SK-N-SH treated with all-trans-retinoic acid at 6 μM for 48 hours (cell line): ENCODE measurements at regions not wholly inside any gene's neighbourhood (a gene's known extent, or its start where the extent isn't known, plus 50 kb on each side); places are given as distances from the start of the nearest gene placed in this dataset.

ENCODE experiments used
- ATAC-seq: fragments of 200-7000 bp; cut with Tn5 transposase; 3 replicates; pipeline ENCODE4 v1.9.1; 2020; ENCODE audit warnings: mild to moderate bottlenecking, moderate library complexity
- ARNTL ChIP-seq: fragments of 450-650 bp; formaldehyde crosslinking; IDR thresholded peaks from 2 replicates; pipeline ENCODE4 v1.5.0; 2020; ENCODE audit warnings: low read depth, mild to moderate bottlenecking, moderate library complexity, borderline replicate concordance
- BACH2 ChIP-seq: fragments of 250-450 bp; sonication (Bioruptor Pico); IDR thresholded peaks from 2 replicates; pipeline ENCODE4 v1.9.0; 2021; ENCODE audit warnings: mild to moderate bottlenecking, borderline replicate concordance
- CSRNP3 ChIP-seq: fragments of 250-450 bp; sonication (Bioruptor Pico); IDR thresholded peaks from 2 replicates; pipeline ENCODE4 v1.5.1; 2021; ENCODE audit warnings: mild to moderate bottlenecking, moderate library complexity
- ISL1 ChIP-seq: fragments of 250-450 bp; sonication (Bioruptor Pico); IDR thresholded peaks from 2 replicates; pipeline ENCODE4 v2.1.2; 2022; ENCODE audit warnings: mild to moderate bottlenecking, moderate library complexity
- OSR1 ChIP-seq: fragments of 250-450 bp; sonication (Bioruptor Pico); IDR thresholded peaks from 2 replicates; pipeline ENCODE4 v1.8.0; 2022; ENCODE audit warnings: moderate library complexity, mild to moderate bottlenecking, inconsistent platforms
- PATZ1 ChIP-seq: fragments of 250-450 bp; sonication (Bioruptor Pico); IDR thresholded peaks from 2 replicates; pipeline ENCODE4 v1.8.0; 2020; ENCODE audit warnings: mild to moderate bottlenecking, moderate library complexity, borderline replicate concordance
- POU6F1 ChIP-seq: fragments of 250-450 bp; sonication (Bioruptor Pico); IDR thresholded peaks from 2 replicates; pipeline ENCODE4 v1.8.0; 2021; ENCODE audit warnings: low read depth, mild to moderate bottlenecking, moderate library complexity, borderline replicate concordance
- RARB ChIP-seq: fragments of 250-450 bp; sonication (Bioruptor Pico); IDR thresholded peaks from 2 replicates; pipeline ENCODE4 v1.8.0; 2021; ENCODE audit warnings: mild to moderate bottlenecking, moderate library complexity
- SNAI2 ChIP-seq: fragments of 250-450 bp; sonication (Bioruptor Pico); IDR thresholded peaks from 2 replicates; pipeline ENCODE4 v1.5.0; 2020; ENCODE audit warnings: mild to moderate bottlenecking, moderate library complexity
- TCF4 ChIP-seq: fragments of 250-450 bp; sonication (Bioruptor Pico); IDR thresholded peaks from 2 replicates; pipeline ENCODE4 v1.8.0; 2021; ENCODE audit warnings: mild to moderate bottlenecking, moderate library complexity, borderline replicate concordance
- TOX ChIP-seq: fragments of 250-450 bp; sonication (Bioruptor Pico); IDR thresholded peaks from 2 replicates; pipeline ENCODE4 v1.8.0; 2021; ENCODE audit warnings: mild to moderate bottlenecking, moderate library complexity, borderline replicate concordance
- ZFP30 ChIP-seq: fragments of 450-650 bp; formaldehyde crosslinking; IDR thresholded peaks from 2 replicates; pipeline ENCODE4 v1.5.0; 2022; ENCODE audit warnings: mild to moderate bottlenecking, moderate library complexity
- ZNF565 ChIP-seq: fragments of 450-650 bp; formaldehyde crosslinking; conservative IDR thresholded peaks from 2 replicates; pipeline ENCODE4 v1.5.0; 2020; ENCODE audit warnings: low read depth, mild to moderate bottlenecking, moderate library complexity
- ZNF8 ChIP-seq: fragments of 450-650 bp; formaldehyde crosslinking; IDR thresholded peaks from 2 replicates; pipeline ENCODE4 v1.5.0; 2020; ENCODE audit warnings: mild to moderate bottlenecking, moderate library complexity
- TF ChIP-seq, protein P1 (sequence below): fragments of 250-450 bp; sonication (Bioruptor Pico); IDR thresholded peaks from 2 replicates; pipeline ENCODE4 v1.5.1; 2020; ENCODE audit warnings: low read depth, mild to moderate bottlenecking, moderate library complexity

GRCh38 chrX:40177489-40177888 lies 79.7 kb upstream of the BCOR start:
- TF ChIP-seq ARNTL (CRISPR knock-in tag) = no peak
- TF ChIP-seq TOX (CRISPR knock-in tag) = no peak
- no peak for TF ChIP-seq CSRNP3 (CRISPR knock-in tag)
- TF ChIP-seq ZNF8 = no peak
- no peak for TF ChIP-seq RARB (CRISPR knock-in tag)
- TF ChIP-seq SNAI2 = no peak
- TF ChIP-seq, protein P1, sequence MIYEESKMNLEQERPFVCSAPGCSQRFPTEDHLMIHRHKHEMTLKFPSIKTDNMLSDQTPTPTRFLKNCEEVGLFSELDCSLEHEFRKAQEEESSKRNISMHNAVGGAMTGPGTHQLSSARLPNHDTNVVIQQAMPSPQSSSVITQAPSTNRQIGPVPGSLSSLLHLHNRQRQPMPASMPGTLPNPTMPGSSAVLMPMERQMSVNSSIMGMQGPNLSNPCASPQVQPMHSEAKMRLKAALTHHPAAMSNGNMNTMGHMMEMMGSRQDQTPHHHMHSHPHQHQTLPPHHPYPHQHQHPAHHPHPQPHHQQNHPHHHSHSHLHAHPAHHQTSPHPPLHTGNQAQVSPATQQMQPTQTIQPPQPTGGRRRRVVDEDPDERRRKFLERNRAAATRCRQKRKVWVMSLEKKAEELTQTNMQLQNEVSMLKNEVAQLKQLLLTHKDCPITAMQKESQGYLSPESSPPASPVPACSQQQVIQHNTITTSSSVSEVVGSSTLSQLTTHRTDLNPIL = no peak
- TF ChIP-seq OSR1 (CRISPR knock-in tag) = no peak
- no peak for TF ChIP-seq BACH2 (CRISPR knock-in tag)
- TF ChIP-seq TCF4 (CRISPR knock-in tag) = no peak
- TF ChIP-seq, all 23 proteins: peak for 0
- no peak for ATAC-seq

- TF ChIP-seq ZNF8 (no peak), OSR1 (CRISPR knock-in tag) (no peak), ZFP30 (CRISPR knock-in tag) (no peak), ISL1 (CRISPR knock-in tag) (no peak), TCF4 (CRISPR knock-in tag) (no peak), BACH2 (CRISPR knock-in tag) (no peak), ZNF565 (no peak), POU6F1 (CRISPR knock-in tag) (no peak)
- TF ChIP-seq, protein P1 = no peak
- ATAC-seq = peak; percentile 3; the same call in 1 of the 3 replicates
Observed at GRCh38 chrX:40177117-40177430, 79.3 kb upstream of the BCOR start.

GRCh38 chrX:40176351-40177116 lies 78.8 kb upstream of the BCOR start:
- no peak for TF ChIP-seq CSRNP3 (CRISPR knock-in tag)
- TF ChIP-seq ISL1 (CRISPR knock-in tag) = no peak
- peak; percentile 36; the same call in 1 of the 2 replicates for TF ChIP-seq PATZ1 (CRISPR knock-in tag)
- TF ChIP-seq, protein P1 = no peak
- peak; percentile 50 for ATAC-seq
